ENCODE measurements at regions not wholly inside any gene's neighbourhood (a gene's known extent, or its start where the extent isn't known, plus 50 kb on each side); places are given as distances from the start of the nearest gene placed in this dataset.
"Not testable (repeated sequence)": the region's sequence is repeated elsewhere in the genome, so short reads cannot be mapped to it uniquely, and the experiment has no call there.

- TF ChIP-seq POLR2A, CTCF (IDR thresholded peaks at IDR 0.05): not testable (repeated sequence)
Observed at GRCh38 chr5:53752282-53752681, 191.8 kb downstream of the NDUFS4 start.

Measured in heart left ventricle (tissue), 13 donors.